Activated CD8-positive, alpha-beta T cell treated with anti-CD3 and anti-CD28 coated beads for 36 hours (primary cell): ENCODE measurements at regions not wholly inside any gene's neighbourhood (a gene's known extent, or its start where the extent isn't known, plus 50 kb on each side); places are given as distances from the start of the nearest gene placed in this dataset.

ENCODE experiments used
- ATAC-seq: fragments of 200-7000 bp; cut with Tn5 transposase; one replicate; pipeline ENCODE4 v1.10.0; 2021; ENCODE audit warnings: mild to moderate bottlenecking, moderate library complexity
- CTCF ChIA-PET: fragments of 350-600 bp; sonication (Branson Sonifier 250); formaldehyde crosslinking; loops from one replicate; lab custom pipeline; 2021; ENCODE audit warnings: antibody characterized with exemption; lab: Charles Lee
- POLR2A ChIA-PET: fragments of 350-600 bp; sonication (Branson Sonifier 250); formaldehyde crosslinking; loops from one replicate; lab custom pipeline; 2021; ENCODE audit warnings: antibody characterized with exemption; lab: Charles Lee
- DNase-seq: peaks from one replicate; pipeline ENCODE4 v3.0.0-alpha.2; 2020
- H3K27ac Mint-ChIP-seq: one replicate; pipeline ENCODE4 v1.8.0; 2021; ENCODE audit warnings: mild to moderate bottlenecking, mixed read lengths
- H3K27me3 Mint-ChIP-seq: one replicate; pipeline ENCODE4 v1.8.0; 2021; ENCODE audit warnings: mixed read lengths
- H3K36me3 Mint-ChIP-seq: one replicate; pipeline ENCODE4 v1.8.0; 2021; ENCODE audit warnings: low read depth, mixed read lengths
- H3K4me1 Mint-ChIP-seq: one replicate; pipeline ENCODE4 v1.8.0; 2021; ENCODE audit warnings: low read depth, mixed read lengths
- H3K4me3 Mint-ChIP-seq: one replicate; pipeline ENCODE4 v1.8.0; 2021; ENCODE audit warnings: mild to moderate bottlenecking, moderate library complexity, mixed read lengths
- H3K9me3 Mint-ChIP-seq: one replicate; pipeline ENCODE4 v1.8.0; 2021; ENCODE audit warnings: mixed read lengths
- CTCF ChIP-seq: fragments of 200-600 bp; IDR thresholded peaks from one replicate; pipeline ENCODE4 v1.8.0; 2022; ENCODE audit warnings: antibody characterized with exemption, mild to moderate bottlenecking
- intact Hi-C: fragments of 100-400 bp; cut with micrococcal nuclease; formaldehyde crosslinking; loops from one replicate; pipeline ENCODE4 v1.10.0; 2022

- H3K36me3 Mint-ChIP-seq: no peaks in the 10 kb centered on the region
- DNase-seq: no peak
- POLR2A ChIA-PET: interaction anchor here (0.9 kb wide), 1 partner anchor 77 kb away, joined by 3 read pairs; no protein-coding TSS in a partner anchor
Measured at GRCh38 chr14:34021096-34021495, 70.2 kb upstream of the EGLN3 start.

GRCh38 chr14:34020014-34020413 lies 69.1 kb upstream of the EGLN3 start:
- TF ChIP-seq CTCF: no peak
- Mint-ChIP-seq H3K9me3 (no peaks in the 10 kb centered on the region), H3K27me3 (no peaks in the 10 kb centered on the region), H3K4me3 (no peak overlapping the region), H3K4me1 (peaks cover 10% of the 10 kb centered on the region), H3K27ac (no peak overlapping the region), H3K36me3 (no peaks in the 10 kb centered on the region)
- CTCF ChIA-PET: interaction anchor here (1.2 to 1.5 kb wide), 2 partner anchors 12 to 36 kb away, joined by 3 read pairs; no protein-coding TSS in a partner anchor
- POLR2A ChIA-PET: no interaction called here
- DNase-seq (no peak), ATAC-seq (no peak)
- intact Hi-C loops: no loop called here

More at GRCh38 chr14:34021096-34021495, 70.2 kb upstream of the EGLN3 start:
- no peaks in the 10 kb centered on the region for H3K27me3 Mint-ChIP-seq
- no peak overlapping the region for H3K4me3 Mint-ChIP-seq
- H3K9me3 Mint-ChIP-seq: no peaks in the 10 kb centered on the region
- H3K27ac Mint-ChIP-seq: no peak overlapping the region
- CTCF ChIA-PET: interaction anchor here (1.2 to 1.5 kb wide), 2 partner anchors 11 to 35 kb away, joined by 3 read pairs; no protein-coding TSS in a partner anchor
- no peak for ATAC-seq
- intact Hi-C loops: no loop called here
- H3K4me1 Mint-ChIP-seq: peaks cover 10% of the 10 kb centered on the region
- TF ChIP-seq CTCF: no peak

GRCh38 chr14:34018564-34019244 lies 67.8 kb upstream of the EGLN3 start:
- CTCF ChIA-PET: interaction anchor here (0.8 to 1.8 kb wide), 2 partner anchors 36 to 80 kb away, joined by 3 to 6 read pairs; no protein-coding TSS in a partner anchor

GRCh38 chr14:34018125-34018524 lies 67.3 kb upstream of the EGLN3 start:
- Mint-ChIP-seq H3K27me3 (peaks cover 2% of the 10 kb centered on the region), H3K9me3 (no peaks in the 10 kb centered on the region), H3K4me1 (peaks cover 15% of the 10 kb centered on the region), H3K36me3 (peaks cover 2% of the 10 kb centered on the region), H3K4me3 (peak overlapping the region; percentile 68), H3K27ac (peak overlapping the region; percentile 84)
- ChIA-PET POLR2A (interaction anchor here (1.3 kb wide), 1 partner anchor 12 kb away, joined by 6 read pairs; no protein-coding TSS in a partner anchor), CTCF (interaction anchor here (1.8 kb wide), 1 partner anchor 80 kb away, joined by 6 read pairs; no protein-coding TSS in a partner anchor)
- intact Hi-C loops: no loop called here
- DNase-seq (peak; percentile 18), ATAC-seq (peak; percentile 71)
- TF ChIP-seq CTCF: no peak

More at GRCh38 chr14:34018564-34019244, 67.8 kb upstream of the EGLN3 start:
- POLR2A ChIA-PET: interaction anchor here (0.8 to 1.3 kb wide), 3 partner anchors 11 to 33 kb away, joined by 3 to 6 read pairs (median 3); no protein-coding TSS in a partner anchor
- peak; percentile 16 for DNase-seq
- peak; percentile 66 for ATAC-seq
- intact Hi-C loops: no loop called here
- H3K27me3 Mint-ChIP-seq: no peaks in the 10 kb centered on the region
- H3K9me3 Mint-ChIP-seq: no peaks in the 10 kb centered on the region
- peaks cover 2% of the 10 kb centered on the region for H3K36me3 Mint-ChIP-seq
- H3K4me3 Mint-ChIP-seq: peak overlapping the region; percentile 68
- peak overlapping the region; percentile 84 for H3K27ac Mint-ChIP-seq
- peaks cover 13% of the 10 kb centered on the region for H3K4me1 Mint-ChIP-seq
- TF ChIP-seq CTCF: no peak

GRCh38 chr14:34015383-34015782 lies 64.5 kb upstream of the EGLN3 start:
- no peak for DNase-seq

More at GRCh38 chr14:34015383-34015782, 64.5 kb upstream of the EGLN3 start:
- H3K27me3 Mint-ChIP-seq: peaks cover 5% of the 10 kb centered on the region
- intact Hi-C loops: no loop called here
- H3K36me3 Mint-ChIP-seq: peaks cover 2% of the 10 kb centered on the region
- CTCF ChIA-PET: no interaction called here
- H3K4me3 Mint-ChIP-seq: no peak overlapping the region
- no peak overlapping the region for H3K27ac Mint-ChIP-seq
- no peak for TF ChIP-seq CTCF
- H3K4me1 Mint-ChIP-seq: peaks cover 20% of the 10 kb centered on the region
- no peaks in the 10 kb centered on the region for H3K9me3 Mint-ChIP-seq
- POLR2A ChIA-PET: no interaction called here
- ATAC-seq: no peak
